ENCODE measurements at regions not wholly inside any gene's neighbourhood (a gene's known extent, or its start where the extent isn't known, plus 50 kb on each side); places are given as distances from the start of the nearest gene placed in this dataset.

DNA sequence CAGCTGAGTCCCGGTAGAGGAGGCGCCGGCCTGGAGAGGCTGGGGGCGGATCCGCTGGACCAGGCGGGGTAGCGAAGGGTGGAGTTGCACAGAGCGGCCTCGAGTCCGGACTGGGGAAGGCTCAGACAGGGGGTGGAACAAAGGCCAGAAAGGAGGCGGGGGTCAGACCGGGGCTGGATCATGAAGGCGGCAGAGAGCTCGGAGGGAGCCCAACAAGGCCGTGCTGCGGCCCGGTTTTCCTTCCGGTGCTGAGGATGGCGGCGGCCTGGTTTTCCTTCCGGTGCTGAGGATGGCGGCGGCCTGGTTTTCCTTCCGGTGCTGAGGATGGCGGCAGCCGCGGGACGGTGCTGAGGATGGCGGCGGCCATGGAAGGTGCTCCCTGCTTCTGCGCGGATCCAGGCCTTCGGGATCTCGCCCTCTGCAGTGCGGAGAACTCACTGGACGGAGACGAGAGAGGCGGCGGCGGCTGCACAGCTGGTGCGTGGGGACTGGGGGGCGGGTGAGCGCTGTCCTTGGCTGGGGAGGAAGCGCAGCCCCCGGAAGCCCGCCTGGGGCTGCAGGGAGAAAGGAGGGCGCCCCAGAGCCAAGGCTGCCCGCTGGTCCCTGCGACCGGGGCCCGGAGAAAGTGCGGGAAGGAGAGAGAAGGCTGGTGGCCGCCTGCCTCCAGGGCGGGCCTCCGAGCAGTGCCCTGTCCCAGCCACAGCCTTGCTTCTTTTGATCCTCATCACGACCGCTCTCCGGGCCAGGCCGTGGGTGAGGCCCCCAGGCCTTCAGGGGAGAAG, 350.4 kb upstream of the B3GAT1 start:
- H3K9me3 Mint-ChIP-seq = no peaks in the 10 kb centered on the region
- no peaks in the 10 kb centered on the region for H3K36me3 Mint-ChIP-seq
- H3K27ac Mint-ChIP-seq = no peak overlapping the region
- no peak for TF ChIP-seq CTCF (conservative IDR thresholded peaks at IDR 0.05)
- H3K27me3 Mint-ChIP-seq = peaks cover 11% of the 10 kb centered on the region
- H3K4me1 Mint-ChIP-seq (ENCODE audit: unreplicated experiment) = peaks cover 4% of the 10 kb centered on the region
- peak; percentile 72 for DNase-seq (ENCODE audit: extremely low spot score, unreplicated experiment)
- H3K4me3 Mint-ChIP-seq = no peak overlapping the region

GRCh38 chr11:134761926-134762247, 349.8 kb upstream of the B3GAT1 start:
- no peaks in the 10 kb centered on the region for H3K36me3 Mint-ChIP-seq
- H3K9me3 Mint-ChIP-seq = no peaks in the 10 kb centered on the region
- TF ChIP-seq CTCF (conservative IDR thresholded peaks at IDR 0.05) = no peak
- DNase-seq (ENCODE audit: extremely low spot score, unreplicated experiment) = no peak
- peaks cover 11% of the 10 kb centered on the region for H3K27me3 Mint-ChIP-seq
- no peak overlapping the region for H3K4me3 Mint-ChIP-seq
- peaks cover 4% of the 10 kb centered on the region for H3K4me1 Mint-ChIP-seq (ENCODE audit: unreplicated experiment)
- H3K27ac Mint-ChIP-seq = no peak overlapping the region

DNA sequence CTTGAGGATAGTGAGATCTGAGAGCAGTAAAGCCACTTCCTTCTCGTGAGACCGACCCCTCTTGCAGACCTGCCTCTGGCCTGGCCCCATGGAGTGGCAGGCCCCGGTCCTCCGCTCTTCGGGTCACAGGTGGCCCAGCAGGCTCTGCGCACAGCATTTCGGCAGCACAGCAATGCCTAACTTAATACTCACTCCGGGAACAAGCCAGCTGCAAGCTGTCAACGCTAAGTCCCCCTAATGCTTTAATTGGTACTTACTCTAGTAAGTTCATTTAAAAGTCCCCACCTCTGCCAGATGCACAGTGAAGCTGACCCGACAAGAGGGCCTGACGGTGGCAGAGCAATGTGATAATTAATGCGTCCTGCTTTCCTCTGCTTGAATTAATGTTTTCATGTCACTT, 349.3 kb upstream of the B3GAT1 start:
- DNase-seq (ENCODE audit: extremely low spot score, unreplicated experiment) = no peak
- TF ChIP-seq CTCF (conservative IDR thresholded peaks at IDR 0.05) = no peak
- Mint-ChIP-seq H3K4me3 (no peak overlapping the region), H3K9me3 (no peaks in the 10 kb centered on the region), H3K36me3 (no peaks in the 10 kb centered on the region), H3K4me1 (ENCODE audit: unreplicated experiment) (peaks cover 4% of the 10 kb centered on the region), H3K27me3 (peaks cover 11% of the 10 kb centered on the region), H3K27ac (no peak overlapping the region)

GRCh38 chr11:134760957-134761356, 348.9 kb upstream of the B3GAT1 start:
- no peak overlapping the region for H3K4me3 Mint-ChIP-seq
- no peak overlapping the region for H3K27ac Mint-ChIP-seq
- H3K36me3 Mint-ChIP-seq = no peaks in the 10 kb centered on the region
- H3K4me1 Mint-ChIP-seq (ENCODE audit: unreplicated experiment) = peaks cover 4% of the 10 kb centered on the region
- no peak for TF ChIP-seq CTCF (conservative IDR thresholded peaks at IDR 0.05)
- DNase-seq (ENCODE audit: extremely low spot score, unreplicated experiment) = no peak
- peaks cover 14% of the 10 kb centered on the region for H3K27me3 Mint-ChIP-seq
- no peaks in the 10 kb centered on the region for H3K9me3 Mint-ChIP-seq

DNA sequence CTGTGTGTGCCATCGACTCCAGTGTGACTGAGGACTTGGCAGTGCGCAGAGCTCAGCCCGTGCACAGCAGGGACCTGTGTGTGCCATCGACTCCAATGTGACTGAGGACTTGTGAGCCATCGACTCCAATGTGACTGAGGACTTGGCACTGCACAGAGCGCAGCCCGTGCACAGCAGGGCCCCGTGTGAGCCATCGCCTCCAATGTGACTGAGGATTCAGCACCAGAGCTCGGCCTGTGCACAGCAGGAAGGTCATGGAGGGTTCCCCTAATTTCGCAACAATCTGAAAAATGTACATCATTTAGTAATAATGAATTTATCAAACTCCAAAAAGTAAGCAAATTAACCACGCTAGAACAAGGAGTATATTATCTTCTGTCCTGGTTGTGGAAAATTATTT, 348.3 kb upstream of the B3GAT1 start:
- Mint-ChIP-seq H3K36me3 (no peaks in the 10 kb centered on the region), H3K4me1 (ENCODE audit: unreplicated experiment) (peaks cover 4% of the 10 kb centered on the region), H3K27ac (no peak overlapping the region), H3K27me3 (peaks cover 16% of the 10 kb centered on the region), H3K4me3 (no peak overlapping the region), H3K9me3 (no peaks in the 10 kb centered on the region)
- no peak for DNase-seq (ENCODE audit: extremely low spot score, unreplicated experiment)
- no peak for TF ChIP-seq CTCF (conservative IDR thresholded peaks at IDR 0.05)

Data from type B pancreatic cell (in vitro differentiated cells).